K562 (cell line): ENCODE measurements at regions not wholly inside any gene's neighbourhood (a gene's known extent, or its start where the extent isn't known, plus 50 kb on each side); places are given as distances from the start of the nearest gene placed in this dataset.

Experiments used
- ATAC-seq: fragments of 200-7000 bp; cut with Tn5 transposase; 3 replicates; pipeline ENCODE4 v1.9.1; 2020; ENCODE audit warnings: moderate library complexity
- BruUV-seq: library from RNA; stranded (reverse); fragments of 400-500 nt; replicated peaks from 2 replicates; lab custom pipeline; 2021; lab: Mats Ljungman, UMichigan
- CTCF ChIA-PET: fragments of 300-600 bp; formaldehyde crosslinking; extraction: SDS; loops from one replicate; lab custom pipeline; 2021; ENCODE audit warnings: low intra/inter-chr PET ratio; lab: Yijun Ruan, JAX
- POLR2A ChIA-PET: fragments of 300-600, 350-650 bp; sonication (Branson Sonifier 250); formaldehyde crosslinking; extraction: SDS; loops from one replicate; lab custom pipeline; 2021; ENCODE audit warnings: antibody characterized with exemption, inconsistent platforms; lab: Yijun Ruan, JAX
- DNase-seq, 4 experiments: peaks; one replicate each; pipeline versions ENCODE4 v3.0.0 to v3.0.0-alpha.2; 2011 to 2018; ENCODE audit warnings: low spot score in 3 of 4, mixed read lengths in 3 of 4; ENCODE audit errors: extremely low read depth in 1 of 4
- FAIRE-seq: peaks from 2 replicates; lab custom pipeline; 2011; peaks lifted over from hg19 to GRCh38; lab: Jason Lieb, UNC
- H2AFZ ChIP-seq: 2 replicates; pipeline ENCODE4 v1.6.0; 2011; ENCODE audit warnings: low read depth, low read length, control low read depth, inconsistent platforms
- H3K27ac ChIP-seq: fragments of 200-600 bp; 3 replicates; pipeline ENCODE4 v1.8.0; 2011; ENCODE audit warnings: low read depth, mild to moderate bottlenecking, control low read depth, inconsistent platforms, low read length, moderate library complexity, mixed read lengths; ENCODE audit errors: extremely low read depth
- H3K27me3 ChIP-seq, 2 experiments: fragments of 300-600 bp in 1 of 2; 2 replicates in 1 of 2; 3 replicates in 1 of 2; pipeline versions ENCODE4 v1.6.0 to v1.8.0; 2011; ENCODE audit warnings: inconsistent platforms in 2 of 2, low read length in 2 of 2, mild to moderate bottlenecking in 1 of 2, mixed read lengths in 1 of 2, moderate library complexity in 1 of 2; ENCODE audit not compliant: control insufficient read depth in 2 of 2, insufficient read depth in 2 of 2
- H3K36me3 ChIP-seq: fragments of 300-600 bp; 3 replicates; pipeline ENCODE4 v1.8.0; 2011; ENCODE audit warnings: mild to moderate bottlenecking, low read length, inconsistent platforms; ENCODE audit not compliant: control insufficient read depth, insufficient read depth
- H3K4me1 ChIP-seq, 2 experiments: fragments of 200-600 bp in 1 of 2; replicated peaks in 1 of 2; 2 replicates in 1 of 2; 3 replicates in 1 of 2; pipeline versions ENCODE4 v1.5.1 to v1.8.0; 2011; ENCODE audit warnings: inconsistent platforms in 2 of 2, low read length in 2 of 2, mild to moderate bottlenecking in 1 of 2, mixed read lengths in 1 of 2, moderate library complexity in 1 of 2; ENCODE audit not compliant: control insufficient read depth in 2 of 2, insufficient read depth in 2 of 2
- H3K4me2 ChIP-seq: 2 replicates; pipeline ENCODE4 v1.6.1; 2011; ENCODE audit warnings: low read length, control low read depth, inconsistent platforms, mixed read lengths; ENCODE audit not compliant: insufficient read depth
- H3K4me3 ChIP-seq: fragments of 200-600 bp; sonication (generic), shearing (Covaris generic); 2 replicates; pipeline ENCODE4 v1.5.1; 2016; ENCODE audit warnings: control low read depth, inconsistent platforms
- H3K79me2 ChIP-seq: fragments of 200-600 bp; 3 replicates; pipeline ENCODE4 v1.8.0; 2011; ENCODE audit warnings: low read length, inconsistent platforms; ENCODE audit not compliant: control insufficient read depth, insufficient read depth
- H3K9ac ChIP-seq, 2 experiments: 2 replicates each; pipeline versions ENCODE4 v1.6.0 to v1.6.1; 2011; ENCODE audit warnings: low read depth in 2 of 2, low read length in 2 of 2, control low read depth in 1 of 2, inconsistent platforms in 1 of 2, mild to moderate bottlenecking in 1 of 2, mixed read lengths in 1 of 2; ENCODE audit not compliant: insufficient read depth in 1 of 2
- H3K9me1 ChIP-seq: one replicate; pipeline ENCODE4 v1.6.0; 2011; ENCODE audit warnings: inconsistent platforms, mild to moderate bottlenecking, low read length, moderate library complexity; ENCODE audit not compliant: control insufficient read depth, insufficient read depth
- H3K9me3 ChIP-seq: replicated peaks from 2 replicates; pipeline ENCODE4 v1.5.1; 2011; ENCODE audit warnings: low read depth, low read length, inconsistent platforms; ENCODE audit not compliant: control insufficient read depth, insufficient read depth
- H4K20me1 ChIP-seq: replicated peaks from 2 replicates; pipeline ENCODE4 v1.6.1; 2011; ENCODE audit warnings: low read length, inconsistent platforms, mixed read lengths; ENCODE audit not compliant: control insufficient read depth, insufficient read depth
- ARID3B ChIP-seq: fragments of 250-450 bp; sonication (Bioruptor Pico); IDR thresholded peaks from 2 replicates; pipeline ENCODE4 v1.4.0; 2020; ENCODE audit warnings: borderline replicate concordance
- E2F8 ChIP-seq: fragments of 450-650 bp; IDR thresholded peaks from 2 replicates; pipeline ENCODE4 v1.7.1; 2018; ENCODE audit warnings: mild to moderate bottlenecking, low read depth; ENCODE audit not compliant: partially characterized antibody
- FOXM1 ChIP-seq, 2 experiments: fragments of 450-650 bp in 1 of 2; sonication (generic) in 1 of 2; formaldehyde crosslinking in 1 of 2; IDR thresholded peaks; 2 replicates each; pipeline versions ENCODE4 v1.6.1 to v1.9.0; 2017 to 2022; ENCODE audit warnings: low read depth in 2 of 2, mild to moderate bottlenecking in 2 of 2, missing genetic modification reagents in 1 of 2, moderate library complexity in 1 of 2
- MYC ChIP-seq, 2 experiments: fragments of 250-450 bp in 1 of 2; sonication (Bioruptor Pico) in 1 of 2; IDR thresholded peaks; 2 replicates each; pipeline versions ENCODE4 v1.5.1 to v1.6.1; 2012 to 2021; ENCODE audit warnings: low read depth in 2 of 2, borderline replicate concordance in 1 of 2, improper control_type of control experiment in 1 of 2, low read length in 1 of 2, mild to moderate bottlenecking in 1 of 2, moderate library complexity in 1 of 2
- SMARCC2 ChIP-seq: fragments of 450-650 bp; IDR thresholded peaks from 2 replicates; pipeline ENCODE4 v1.6.1; 2017; ENCODE audit warnings: antibody characterized with exemption, moderate library complexity, mild to moderate bottlenecking, low read depth
- SREBF2 ChIP-seq: sonication (generic); formaldehyde crosslinking; IDR thresholded peaks from 2 replicates; pipeline ENCODE4 v1.4.0; 2020; ENCODE audit warnings: mild to moderate bottlenecking, missing genetic modification reagents
- TAF9B ChIP-seq: fragments of 450-650 bp; IDR thresholded peaks from 2 replicates; pipeline ENCODE4 v1.6.1; 2018; ENCODE audit warnings: mild to moderate bottlenecking; ENCODE audit not compliant: partially characterized antibody
- TAL1 ChIP-seq: fragments of 450-650 bp; IDR thresholded peaks from 2 replicates; pipeline ENCODE4 v1.6.1; 2016; ENCODE audit warnings: mild to moderate bottlenecking
- TCF15 ChIP-seq: fragments of 250-450 bp; sonication (Bioruptor Pico); IDR thresholded peaks from 2 replicates; pipeline ENCODE4 v1.8.0; 2022; ENCODE audit warnings: moderate library complexity, mild to moderate bottlenecking, inconsistent platforms
- ZNF274 ChIP-seq: IDR thresholded peaks from 2 replicates; pipeline ENCODE4 v1.6.1; 2011; ENCODE audit warnings: low read depth, mild to moderate bottlenecking, low read length, moderate library complexity, borderline replicate concordance
- ZNF280B ChIP-seq: fragments of 250-450 bp; sonication (Bioruptor Pico); IDR thresholded peaks from 2 replicates; pipeline ENCODE4 v1.5.1; 2021; ENCODE audit warnings: mild to moderate bottlenecking
- ZNF324 ChIP-seq: fragments of 250-450 bp; sonication (Bioruptor Pico); IDR thresholded peaks from 2 replicates; pipeline ENCODE4 v1.4.0; 2020; ENCODE audit warnings: mild to moderate bottlenecking
- ZNF408 ChIP-seq: fragments of 250-450 bp; sonication (Bioruptor Pico); IDR thresholded peaks from 2 replicates; pipeline ENCODE4 v1.4.0; 2020; ENCODE audit warnings: low read depth, mild to moderate bottlenecking, moderate library complexity
- WGBS: fragments of 100-300 bp; shearing (Covaris generic); methylation state at CpG from one replicate; pipeline ENCODE4 v1.1.6; 2016; ENCODE audit warnings: low coverage, mixed read lengths; ENCODE audit not compliant: insufficient coverage; ENCODE audit errors: missing lambda C conversion rate; 5-methylcytosine and 5-hydroxymethylcytosine counted together
- in situ Hi-C: fragments of 300-500 bp; cut with MboI; formaldehyde crosslinking; loops from 4 replicates; pipeline ENCODE4 v1.15.0; 2018; ENCODE audit warnings: inconsistent platforms, mixed read lengths
- intact Hi-C: fragments of 100-400 bp; cut with micrococcal nuclease; formaldehyde crosslinking; loops from 2 replicates; pipeline ENCODE4 v1.14.2; 2022

GRCh38 chr5:74321326-74321725 is 319.2 kb downstream of the ENC1 start (continued):
- TF ChIP-seq MYC (IDR thresholded peaks at IDR 0.05; ENCODE audit: low read depth, low read length), result no peak
- no peak for TF ChIP-seq MYC (CRISPR knock-in tag; IDR thresholded peaks at IDR 0.05; ENCODE audit: borderline replicate concordance, low read depth)
- no peak for TF ChIP-seq FOXM1 (IDR thresholded peaks at IDR 0.05; ENCODE audit: low read depth)
- no peak for TF ChIP-seq FOXM1 (CRISPR knock-in tag; IDR thresholded peaks at IDR 0.05; ENCODE audit: low read depth)
- no peak for TF ChIP-seq ZNF280B (CRISPR knock-in tag)
- TF ChIP-seq SMARCC2, result no peak
- TF ChIP-seq ZNF274, result no peak
- TF ChIP-seq ZNF324 (CRISPR knock-in tag), result no peak
- no peak for TF ChIP-seq ZNF408 (CRISPR knock-in tag)
- TF ChIP-seq, all 486 proteins: peak for 0

- BruUV-seq, result no TSS peak
- WGBS, result 9% methylated on average over 4 of the region's 4 CpGs
- H3K4me1 ChIP-seq, result no peaks in the 10 kb centered on the region
- CTCF ChIA-PET, result no interaction called here
- H3K9me1 ChIP-seq, result no peaks in the 10 kb centered on the region
- no peaks in the 10 kb centered on the region for H3K36me3 ChIP-seq
- no peaks in the 10 kb centered on the region for H3K79me2 ChIP-seq
- ATAC-seq (no peak), DNase-seq (no peak), FAIRE-seq (no peak)
- H4K20me1 ChIP-seq, result no peaks in the 10 kb centered on the region; the same call in 1 of the 2 replicates
- H3K27ac ChIP-seq, result no peak overlapping the region
- peaks cover 2 to 4% of the 10 kb centered on the region in 2 experiments; a peak in 2 of 5 replicates for H3K27me3 ChIP-seq
- no peaks in the 10 kb centered on the region for H3K9me3 ChIP-seq
- intact Hi-C loops, result no loop called here
- H3K9ac ChIP-seq, result no peak overlapping the region
- no peak overlapping the region for H3K4me2 ChIP-seq
- POLR2A ChIA-PET, result interaction anchor here (0.5 kb wide), 2 partner anchors 164 to 646 kb away, joined by 3 read pairs; no protein-coding TSS in a partner anchor
- in situ Hi-C loops, result no loop called here
- no peak overlapping the region for H2AFZ ChIP-seq
- H3K4me3 ChIP-seq, result no peak overlapping the region
- no peak for TF ChIP-seq E2F8
- TF ChIP-seq SREBF2 (CRISPR knock-in tag), result no peak
- no peak for TF ChIP-seq TCF15 (CRISPR knock-in tag)
- TF ChIP-seq TAL1, result no peak
- no peak for TF ChIP-seq ARID3B (CRISPR knock-in tag)
- TF ChIP-seq TAF9B, result no peak
These were observed 320.0 kb downstream of the ENC1 start for GRCh38 chr5:74320526-74320925.
